Left forelimb (tissue), 1 donor: ENCODE measurements at regions not wholly inside any gene's neighbourhood (a gene's known extent, or its start where the extent isn't known, plus 50 kb on each side); places are given as distances from the start of the nearest gene placed in this dataset.

ENCODE experiments used
- DNase-seq: peaks from one replicate; pipeline ENCODE4 v3.0.0-alpha.2; 2018; ENCODE audit warnings: low spot score

DNA sequence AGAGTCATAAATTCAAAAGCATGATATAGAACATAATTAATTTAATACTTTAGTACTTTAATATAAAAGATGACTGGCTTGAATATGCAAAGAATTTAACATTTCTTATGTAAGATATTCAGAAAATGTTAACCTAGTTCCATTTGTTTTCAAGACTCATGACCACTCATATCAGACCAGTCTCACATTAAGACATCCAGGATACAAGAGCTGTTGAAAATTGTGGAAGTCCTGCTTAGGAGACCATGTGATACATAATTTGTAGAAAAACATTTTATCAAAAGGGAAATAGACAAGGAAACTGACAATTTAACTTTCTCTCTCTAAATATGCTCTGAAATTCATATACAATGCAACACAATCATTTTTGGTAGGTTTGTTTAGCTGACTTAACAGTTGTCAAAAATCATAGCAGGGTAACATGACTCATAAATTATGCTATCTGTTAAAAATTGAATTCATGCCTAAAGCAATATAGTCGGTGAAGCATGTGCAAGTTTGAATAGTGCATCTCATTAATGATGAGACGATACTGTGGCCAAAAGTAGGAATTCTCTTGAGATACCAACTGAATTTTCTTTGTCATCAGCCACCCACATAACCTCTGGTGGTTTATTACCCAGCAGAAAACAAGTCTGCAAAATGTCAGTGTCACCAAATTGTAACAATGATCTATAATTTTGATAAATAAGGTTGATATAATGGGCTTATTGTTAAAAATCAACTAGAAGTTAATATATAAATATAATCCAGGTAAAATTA is 211.4 kb downstream of the GASK1B start:
- DNase-seq, result no peak

DNA sequence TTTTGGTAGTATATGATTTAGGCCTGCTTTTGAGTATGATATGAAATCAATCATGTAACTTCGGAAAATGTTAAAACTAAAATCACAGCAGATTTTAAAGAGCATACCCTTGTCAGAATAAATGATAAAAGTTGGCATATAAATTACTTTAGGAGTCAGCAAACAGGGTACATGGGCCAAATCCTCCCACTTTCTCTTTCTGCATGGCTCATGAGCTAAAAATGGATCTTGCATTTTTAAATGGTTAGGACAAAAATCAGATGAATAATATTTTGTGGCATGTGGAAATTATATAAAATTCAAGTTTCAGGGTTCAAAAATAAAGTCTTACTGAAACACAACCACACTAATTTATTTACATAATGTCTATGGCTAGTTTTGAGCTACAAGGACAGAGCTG is 214.9 kb downstream of the GASK1B start:
- DNase-seq, result no peak

DNA sequence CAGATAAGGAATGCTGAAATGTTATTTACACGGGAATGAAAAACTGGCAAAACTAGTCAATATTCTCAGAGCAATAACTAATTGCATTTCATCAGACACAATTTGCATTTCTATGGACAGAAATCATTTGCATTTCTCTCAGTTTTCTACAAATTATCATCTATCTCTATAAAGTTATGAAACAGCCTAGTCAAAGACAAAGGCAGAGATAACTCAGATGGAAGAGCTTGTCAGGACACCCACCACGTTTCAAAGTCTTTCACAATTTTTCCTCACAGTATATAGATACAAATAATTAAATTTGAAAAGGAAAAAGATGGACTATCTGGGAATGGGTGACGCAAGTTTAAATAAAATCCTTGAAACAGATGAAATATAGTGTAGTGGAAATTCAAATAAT is 230.8 kb downstream of the GASK1B start:
- DNase-seq, result no peak

DNA sequence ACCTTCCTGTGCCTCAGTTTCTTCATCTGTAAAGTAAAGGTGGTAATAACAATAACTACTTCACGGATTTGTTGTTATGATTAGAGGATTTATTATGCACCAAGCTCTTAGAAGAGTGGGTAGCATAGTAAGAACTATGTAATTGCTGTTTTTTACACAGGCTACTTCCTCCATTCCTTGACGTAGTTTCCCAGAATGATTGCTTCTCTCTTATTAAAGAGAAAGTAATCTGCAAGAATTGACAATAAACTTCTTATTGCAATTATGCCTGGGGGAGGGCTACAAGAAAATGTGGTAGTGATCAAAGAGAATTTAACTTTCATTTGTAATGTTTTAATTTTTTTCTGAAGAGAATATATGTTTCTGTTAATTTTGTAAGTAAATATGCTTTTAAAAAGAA is 238.7 kb downstream of the GASK1B start:
- DNase-seq, result no peak

DNA sequence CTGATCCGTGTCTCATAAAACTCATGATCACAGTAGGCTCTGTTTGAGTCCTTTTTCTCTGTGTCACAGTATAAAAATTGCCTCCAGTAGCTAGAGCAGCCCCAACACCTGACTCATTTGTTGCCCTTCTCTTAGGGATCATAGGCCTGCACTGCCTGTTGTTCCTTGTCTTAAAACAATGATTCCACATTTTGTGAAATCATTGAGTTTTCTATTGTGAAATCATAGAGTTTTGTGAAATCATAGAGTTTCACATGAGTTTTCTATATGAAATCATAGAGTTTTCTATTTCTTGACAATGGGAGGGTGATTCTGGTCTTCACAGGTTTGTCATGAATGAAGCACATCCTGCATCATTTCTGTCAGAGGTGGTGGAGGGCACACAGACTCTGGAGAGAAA is 239.9 kb downstream of the GASK1B start:
- no peak for DNase-seq

DNA sequence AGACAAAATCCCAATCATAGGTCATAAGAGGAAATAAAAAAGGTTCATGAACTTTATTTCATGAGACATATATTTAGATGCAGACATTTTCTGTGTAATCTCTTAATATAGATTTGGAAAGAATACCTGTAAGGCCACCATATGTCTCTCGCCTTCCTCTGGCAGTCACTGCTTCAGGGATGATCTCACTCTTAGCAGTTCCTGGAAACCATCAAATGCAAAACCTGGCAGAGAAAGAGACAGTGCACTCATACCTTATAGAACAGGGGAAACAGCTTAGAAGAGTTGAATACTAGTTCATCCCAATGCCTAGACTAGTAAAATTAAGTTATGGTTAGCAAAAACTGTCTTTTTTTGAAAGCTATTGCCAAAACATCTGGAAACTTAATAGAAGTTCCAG is 243.3 kb downstream of the GASK1B start:
- DNase-seq, result no peak

DNA sequence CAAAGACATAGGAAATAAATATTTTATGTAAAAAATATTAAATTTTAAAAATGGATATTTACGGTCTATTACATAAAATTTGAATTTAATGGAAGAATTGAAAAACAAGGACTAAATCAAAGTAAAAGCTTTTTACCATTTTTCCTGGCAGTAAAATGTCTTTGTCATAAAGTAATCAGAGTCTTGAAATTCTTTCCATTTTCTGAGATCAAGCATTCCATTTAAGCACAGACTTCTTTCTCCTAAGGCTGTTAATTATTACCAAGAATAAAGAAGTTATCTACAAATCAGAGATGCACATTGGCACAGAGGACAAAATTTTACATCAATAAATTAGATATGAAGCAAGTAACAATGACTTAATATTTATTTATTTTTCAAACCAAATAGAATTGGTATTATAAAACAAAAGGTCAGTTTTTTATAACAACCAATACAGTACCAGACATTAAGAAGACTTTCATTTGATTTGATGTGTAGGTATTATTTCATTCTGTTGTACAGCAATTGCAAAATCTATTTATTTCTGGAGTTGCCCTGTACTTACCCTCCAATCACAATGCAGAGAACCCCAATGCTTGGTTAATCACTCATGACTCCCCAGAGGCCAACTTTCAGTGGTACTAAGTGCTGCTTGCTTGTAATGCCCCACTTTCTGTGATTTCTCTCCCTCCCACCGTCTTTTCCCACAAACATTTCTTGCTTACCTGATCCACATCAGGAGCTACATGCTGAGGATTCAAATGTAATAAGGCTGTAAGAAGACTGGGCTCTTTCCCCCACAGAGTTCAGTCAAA is 254.6 kb downstream of the GASK1B start:
- no peak for DNase-seq

DNA sequence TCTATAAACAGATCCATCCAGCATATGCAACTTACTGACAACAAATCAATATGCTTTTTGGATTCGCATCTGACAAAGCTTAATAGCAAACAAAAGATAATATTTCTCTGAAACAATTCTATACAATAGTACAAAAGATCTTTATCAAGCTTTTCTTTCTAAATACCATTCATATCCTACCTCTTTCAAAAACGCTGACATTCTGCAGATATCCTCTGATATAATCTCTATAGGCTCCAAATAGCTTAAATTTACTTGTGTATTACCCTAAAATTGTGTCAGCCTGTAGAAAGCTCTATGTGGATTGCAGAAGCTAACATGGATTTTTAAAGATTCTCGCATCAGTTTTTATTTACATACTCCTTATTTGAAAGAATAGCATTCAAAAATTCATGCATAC is 260.6 kb downstream of the GASK1B start:
- no peak for DNase-seq

DNA sequence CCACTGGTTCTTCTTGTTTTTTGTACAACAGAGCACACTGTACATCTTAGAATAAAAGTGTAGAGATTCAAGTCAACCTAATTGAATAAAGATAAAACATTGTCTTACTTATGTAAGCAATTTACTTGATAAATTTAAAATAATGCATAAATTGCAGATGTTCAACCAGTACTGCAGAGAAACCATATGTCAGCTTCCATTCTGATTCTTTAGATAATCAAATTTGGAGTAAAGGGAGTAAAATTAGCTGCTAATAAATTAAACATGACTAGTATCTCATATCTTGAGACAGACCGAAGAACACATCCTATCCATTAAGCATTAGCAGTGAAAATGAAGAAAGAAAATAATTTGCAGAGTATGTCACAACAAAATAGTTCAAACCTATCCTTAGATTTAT is 261.2 kb downstream of the GASK1B start:
- DNase-seq, result no peak

DNA sequence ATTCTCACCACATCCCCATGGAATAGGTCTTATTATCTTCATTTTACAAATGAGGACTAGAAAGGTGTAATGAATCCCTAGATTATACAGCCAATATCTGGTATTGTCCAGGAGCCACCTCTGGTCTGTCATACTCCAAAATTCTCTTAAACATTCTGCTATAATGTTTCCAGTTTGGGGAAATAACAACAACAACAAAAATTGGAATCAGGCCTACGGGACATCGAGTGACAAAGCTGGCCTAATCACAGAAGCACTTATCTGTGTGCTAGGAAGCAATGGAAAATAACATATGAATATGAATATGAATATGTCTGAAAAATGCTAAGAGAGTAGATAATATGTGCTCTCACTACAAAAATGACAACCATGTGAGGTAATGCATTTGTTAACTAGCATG is 264.1 kb downstream of the GASK1B start:
- no peak for DNase-seq

DNA sequence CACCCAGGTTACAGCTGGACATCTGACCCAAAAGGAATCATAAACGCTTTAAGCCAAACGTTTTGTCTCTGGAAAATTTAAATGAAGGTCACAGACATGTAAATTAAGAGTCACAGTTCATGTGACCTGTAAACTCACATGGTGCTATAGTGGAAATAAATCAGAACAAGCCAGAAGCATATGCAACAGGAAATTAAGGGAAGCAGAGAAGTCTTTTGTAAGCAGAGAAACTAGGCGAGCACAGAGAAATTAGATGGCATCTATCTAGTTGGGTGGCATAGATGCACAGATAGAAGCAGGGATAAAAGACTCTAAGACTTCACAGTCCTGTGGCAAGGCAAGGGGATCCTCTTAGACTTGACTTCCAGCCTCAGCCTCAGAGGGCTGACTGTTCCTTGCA is 264.8 kb downstream of the GASK1B start:
- DNase-seq, result no peak

DNA sequence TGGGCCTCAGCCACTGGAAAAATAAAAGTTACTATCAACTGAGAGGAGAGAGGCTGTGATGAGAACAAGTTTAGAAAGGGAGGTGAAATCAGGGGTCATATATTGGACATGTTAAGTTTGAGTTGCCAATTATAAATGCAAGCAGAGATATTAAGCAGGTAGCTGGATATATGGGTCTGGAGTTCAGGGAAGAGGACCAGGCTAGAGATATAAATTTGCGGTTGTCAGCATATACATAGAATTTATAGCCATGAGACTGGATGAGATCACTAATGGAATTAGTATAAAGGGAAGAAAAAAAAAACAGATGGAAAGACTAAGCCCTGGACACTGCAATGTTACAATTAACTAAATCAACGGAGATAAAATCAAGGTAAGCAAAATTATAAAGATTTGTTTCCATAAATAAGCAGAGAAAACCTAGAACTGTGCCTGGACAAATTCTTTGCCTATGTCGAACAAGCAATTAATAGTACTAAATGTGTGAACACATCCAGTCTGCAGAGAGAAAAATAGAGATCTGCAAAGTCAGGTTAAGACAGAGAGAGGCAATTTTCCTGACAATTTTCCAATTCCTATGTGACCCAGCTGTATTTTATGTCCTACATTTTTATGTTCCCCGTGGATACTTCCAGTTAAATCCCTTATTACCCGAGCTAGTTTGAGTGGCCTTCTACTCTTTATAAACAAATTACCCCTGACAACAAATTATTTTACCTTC is 265.4 kb downstream of the GASK1B start:
- DNase-seq, result no peak

DNA sequence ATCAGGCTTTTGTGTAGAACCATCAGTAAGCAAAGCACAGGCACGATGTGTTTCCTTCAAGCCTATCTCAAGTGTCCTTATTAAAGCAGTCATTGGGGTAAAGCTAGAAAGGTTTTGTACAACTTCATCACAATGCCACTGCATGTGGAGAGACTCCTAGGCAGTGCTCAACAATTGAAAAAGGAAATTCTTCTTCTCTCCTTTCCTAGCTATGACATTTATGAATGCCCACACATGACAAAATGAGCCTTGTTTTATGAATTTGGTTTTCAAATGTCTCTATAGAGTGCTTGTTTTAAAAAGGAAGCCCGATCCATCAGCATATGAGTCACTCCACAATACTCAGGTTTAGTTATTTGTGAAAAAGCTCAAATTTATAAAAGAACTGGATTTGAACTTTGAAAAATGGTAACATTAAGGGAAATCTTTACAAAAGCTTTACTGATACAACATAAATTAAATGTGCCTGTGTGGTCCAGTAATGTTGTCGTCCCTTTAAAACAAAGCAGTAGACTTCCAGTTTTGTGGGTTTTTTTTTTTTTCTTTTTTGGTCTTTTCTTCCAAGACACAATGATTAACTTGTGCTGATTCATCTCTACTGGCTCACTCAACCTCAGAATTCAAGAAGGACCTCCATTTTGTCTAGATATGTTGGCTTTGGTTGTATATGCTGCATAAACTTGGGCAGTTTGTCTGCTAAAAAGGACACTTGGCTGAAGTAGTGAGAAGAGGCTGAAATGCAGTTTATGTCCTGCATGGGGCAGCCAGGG is 273.8 kb downstream of the GASK1B start:
- DNase-seq, result no peak

DNA sequence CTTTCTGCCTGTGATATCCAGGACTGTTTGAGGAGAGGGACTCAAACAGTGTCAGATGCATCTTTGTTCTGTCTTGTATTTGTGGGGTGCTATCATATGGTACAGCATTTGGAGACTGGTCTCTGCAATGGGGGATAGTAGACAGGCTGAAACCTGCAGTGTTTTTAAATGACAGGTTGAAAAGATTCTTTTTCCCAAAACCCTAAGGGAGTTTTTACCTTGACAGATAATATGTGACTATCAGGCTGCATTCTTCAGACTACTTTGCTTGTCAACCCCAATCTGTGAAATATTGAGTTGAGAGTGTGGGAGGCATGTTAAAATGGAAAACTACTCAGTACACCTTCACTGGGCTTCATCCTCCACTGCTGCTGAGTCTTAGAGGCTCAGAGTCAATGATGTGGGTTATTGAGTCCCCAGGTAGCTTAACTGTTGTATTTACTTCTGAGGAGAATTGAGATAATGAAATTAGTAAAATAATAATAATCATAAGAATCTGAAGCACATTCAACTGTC is 274.9 kb downstream of the GASK1B start:
- no peak for DNase-seq

DNA sequence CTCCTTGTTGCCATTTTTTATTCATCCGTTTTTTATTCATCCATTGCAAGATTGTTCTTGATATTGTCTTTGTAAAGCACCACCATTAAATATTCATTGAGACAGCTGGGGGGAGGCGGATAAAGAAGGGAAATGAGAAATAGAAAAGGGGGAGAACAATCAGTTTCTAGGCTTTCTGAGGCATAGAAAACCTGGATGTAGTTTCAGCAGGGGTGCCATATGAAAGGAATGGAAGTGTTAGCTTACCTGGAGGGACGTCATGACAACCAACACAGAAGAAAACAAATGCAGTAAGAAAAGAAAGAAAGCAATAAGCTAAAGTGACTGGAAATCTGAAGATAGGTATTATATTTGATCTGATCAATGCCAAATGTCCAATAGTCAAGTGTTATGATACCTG is 276.1 kb downstream of the GASK1B start:
- no peak for DNase-seq

DNA sequence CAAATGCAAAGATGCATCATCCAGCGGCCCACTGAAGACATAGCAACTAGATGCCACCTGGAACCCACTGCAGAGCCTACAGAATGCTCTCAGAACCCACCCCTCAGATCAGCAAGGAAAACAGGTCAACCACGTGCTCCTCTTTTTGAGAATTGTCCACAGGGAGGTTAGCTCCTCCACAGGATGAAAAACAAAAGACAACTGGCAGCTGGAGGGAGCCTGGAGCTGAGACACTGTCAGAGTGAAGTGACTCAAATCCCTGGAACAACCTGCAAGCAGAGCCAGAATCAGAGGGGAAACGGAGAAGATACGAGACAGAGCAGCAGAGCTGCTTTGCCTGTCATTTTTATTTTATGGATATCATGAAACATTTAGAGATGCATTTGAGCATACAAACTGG is 277.6 kb downstream of the GASK1B start:
- no peak for DNase-seq

DNA sequence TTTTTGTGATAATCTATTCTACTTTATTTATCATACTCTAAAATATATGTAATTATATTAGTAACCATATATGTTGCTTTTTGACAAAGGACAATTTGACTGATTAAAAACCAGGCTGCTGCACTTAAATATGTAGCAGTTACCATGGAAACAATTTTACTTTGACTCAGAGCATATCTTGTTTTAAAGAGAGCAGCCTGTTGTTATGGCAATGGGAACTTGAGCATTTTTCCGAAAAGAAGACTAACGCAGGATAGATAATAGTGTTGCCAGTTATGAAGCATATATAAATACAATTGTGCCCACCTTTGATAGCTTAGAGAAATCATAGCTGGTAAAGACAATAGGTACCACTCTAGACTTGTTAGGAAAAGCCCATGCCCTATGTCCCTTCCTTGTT is 283.0 kb downstream of the GASK1B start:
- DNase-seq, result no peak

DNA sequence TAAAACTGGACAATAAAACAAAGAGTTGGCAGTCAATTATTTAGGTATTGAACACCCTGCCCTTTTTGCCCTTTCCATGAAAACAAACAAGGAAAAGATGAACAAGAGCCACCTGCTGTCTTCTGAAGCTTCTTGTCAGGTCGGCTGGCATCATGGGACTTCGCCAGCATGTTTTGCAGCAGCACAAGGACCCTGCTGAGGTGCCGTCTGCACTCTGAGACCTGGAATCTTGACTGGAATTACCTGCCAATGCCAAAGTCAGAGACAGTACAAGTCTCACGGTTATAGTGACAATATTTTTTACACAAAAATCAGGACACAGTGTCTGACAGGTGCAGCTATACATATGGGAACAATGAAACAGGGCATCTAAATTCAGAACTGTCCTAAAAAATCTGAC is 284.5 kb downstream of the GASK1B start:
- no peak for DNase-seq

DNA sequence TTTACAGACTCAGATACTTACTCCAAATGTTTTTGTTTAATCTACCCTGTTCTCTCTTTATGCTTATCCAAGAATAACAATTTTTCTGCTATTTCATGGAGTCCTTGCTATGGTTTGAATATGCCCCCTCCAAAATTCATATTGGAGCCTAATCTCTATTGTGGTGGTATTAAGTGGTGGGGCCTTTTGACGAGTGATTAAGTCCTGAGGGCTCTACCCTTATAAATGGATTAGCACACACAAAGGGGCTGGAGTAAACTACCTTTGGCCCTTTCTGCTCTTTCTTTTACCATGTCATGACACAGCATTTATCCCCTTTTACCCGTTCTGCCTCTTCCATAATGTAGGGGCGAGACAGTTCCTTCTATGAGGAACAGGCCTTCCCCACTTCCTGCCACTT is 285.5 kb downstream of the GASK1B start:
- DNase-seq, result no peak

DNA sequence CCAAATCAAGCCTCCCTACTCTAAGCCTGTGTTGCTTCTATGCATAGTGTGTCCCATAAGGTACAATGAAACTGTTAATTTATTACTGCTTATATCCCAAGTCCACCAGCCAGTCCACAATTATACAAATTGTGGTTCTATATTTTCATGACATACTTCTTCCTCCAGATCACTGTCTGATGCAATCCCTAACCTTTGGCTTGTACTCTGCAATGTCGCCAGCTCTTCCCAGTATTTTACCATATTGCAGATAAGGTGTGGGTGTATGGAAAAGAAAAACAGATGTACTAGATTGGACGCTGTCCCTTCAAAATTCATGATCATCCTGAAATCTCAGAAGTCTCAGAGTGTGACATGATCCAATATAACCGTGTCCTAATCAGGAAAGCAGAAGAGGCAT is 286.2 kb downstream of the GASK1B start:
- no peak for DNase-seq

DNA sequence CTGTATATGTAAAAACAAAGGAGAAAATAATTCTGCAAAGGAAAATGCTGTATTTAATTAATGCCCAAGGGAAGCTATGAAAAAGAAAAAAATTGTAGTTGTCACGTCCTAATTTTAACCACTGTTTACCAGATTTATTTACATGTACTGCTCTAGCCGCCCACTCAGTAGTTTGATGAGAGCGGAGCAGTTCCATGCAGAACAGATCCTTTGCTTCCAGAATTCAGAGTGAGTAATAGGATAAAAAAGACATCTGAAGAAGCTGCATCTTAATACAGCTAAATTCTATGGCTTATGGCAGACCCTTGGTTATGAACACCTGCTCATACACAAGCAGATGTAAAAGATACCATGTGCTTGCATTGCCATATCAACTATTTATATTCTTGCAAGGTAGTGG is 287.0 kb downstream of the GASK1B start:
- DNase-seq, result no peak

DNA sequence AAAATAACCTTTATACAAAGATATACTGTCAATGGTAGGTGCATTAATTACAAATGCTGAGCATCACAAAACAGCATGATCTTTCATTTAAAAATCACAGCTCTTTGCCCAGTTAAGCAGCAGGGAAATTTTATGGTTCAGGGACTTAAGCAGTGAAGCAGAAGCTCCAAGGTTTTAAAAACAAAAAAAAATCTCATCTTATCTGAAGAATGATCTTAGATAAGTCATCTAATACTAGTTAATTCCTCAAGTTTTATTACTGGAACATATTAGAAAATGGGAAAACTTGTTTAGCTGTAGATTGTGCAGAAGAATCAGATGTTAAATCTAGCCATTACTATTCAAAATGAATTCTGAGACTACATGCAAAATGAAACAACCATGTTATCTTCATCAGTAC is 289.9 kb downstream of the GASK1B start:
- no peak for DNase-seq
